ENCODE measurements at regions not wholly inside any gene's neighbourhood (a gene's known extent, or its start where the extent isn't known, plus 50 kb on each side); places are given as distances from the start of the nearest gene placed in this dataset.

DNA sequence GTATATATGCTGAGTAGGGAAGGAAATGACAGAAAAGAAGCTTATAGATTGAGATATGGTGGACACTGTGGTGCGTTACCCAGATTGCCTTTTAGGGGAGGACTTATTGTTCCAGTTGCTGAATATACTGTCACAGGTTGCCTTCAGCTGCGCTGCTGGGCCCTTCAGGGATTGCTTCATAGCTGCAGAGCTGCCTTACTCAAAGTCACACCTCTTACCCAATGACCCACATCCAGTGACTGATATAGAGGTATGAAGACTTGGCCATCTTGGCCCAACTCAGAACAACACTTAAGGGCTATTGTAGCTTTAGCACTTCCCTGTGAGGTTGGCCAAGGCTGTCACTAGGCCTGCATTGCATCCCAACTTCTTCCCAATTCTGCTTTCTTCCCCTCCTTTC, 63.4 kb upstream of the TMEM164 start:
- Mint-ChIP-seq H3K4me1 (peaks cover 2% of the 10 kb centered on the region), H3K4me3 (no peak overlapping the region), H3K27ac (no peak overlapping the region), H3K36me3 (ENCODE audit: low read depth) (no peaks in the 10 kb centered on the region), H3K9me3 (no peaks in the 10 kb centered on the region), H3K27me3 (ENCODE audit: low read depth) (no peaks in the 10 kb centered on the region)
- no peak for TF ChIP-seq CTCF (IDR thresholded peaks at IDR 0.05; ENCODE audit: unreplicated experiment in 3 of 3)

- H3K36me3 Mint-ChIP-seq (ENCODE audit: low read depth) = no peaks in the 10 kb centered on the region
- no peaks in the 10 kb centered on the region for H3K9me3 Mint-ChIP-seq
- no peak overlapping the region for H3K4me3 Mint-ChIP-seq
- no peaks in the 10 kb centered on the region for H3K4me1 Mint-ChIP-seq
- H3K27ac Mint-ChIP-seq = no peak overlapping the region
- H3K27me3 Mint-ChIP-seq (ENCODE audit: low read depth) = no peaks in the 10 kb centered on the region
- no peak for TF ChIP-seq CTCF (IDR thresholded peaks at IDR 0.05; ENCODE audit: unreplicated experiment in 3 of 3)
These were observed 62.5 kb upstream of the TMEM164 start for GRCh38 chrX:109940411-109940810.

DNA sequence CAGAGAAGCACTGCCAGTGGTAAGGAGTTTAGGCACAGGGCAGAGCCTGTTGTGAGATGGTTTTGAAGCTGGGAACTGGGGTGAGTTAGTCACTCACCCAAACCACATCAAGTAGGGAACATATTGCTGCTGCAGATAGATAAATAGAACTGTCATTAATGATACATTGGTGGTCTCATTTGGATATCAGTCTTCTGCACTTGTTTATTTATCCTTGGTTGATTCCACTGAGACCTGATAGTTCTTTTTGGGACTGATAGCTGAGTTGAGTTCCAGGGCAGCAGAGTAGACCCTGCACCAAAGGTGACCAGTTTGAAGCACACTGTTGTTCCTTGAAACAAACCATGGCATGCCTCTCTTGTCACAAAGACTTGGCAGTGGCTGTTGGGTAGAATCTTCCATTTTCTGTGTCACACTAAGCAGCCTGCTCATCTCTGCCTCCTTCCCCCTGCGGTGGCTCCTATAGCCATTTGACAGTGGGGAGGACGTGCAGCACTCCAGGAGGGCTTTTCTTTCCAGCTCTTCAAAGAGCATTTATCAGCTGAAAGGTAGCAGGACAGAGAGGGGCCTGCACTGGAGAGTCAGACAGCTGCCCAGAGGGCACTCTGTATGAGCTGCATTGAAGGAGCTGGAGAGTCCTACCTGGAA, 59.7 kb upstream of the TMEM164 start:
- TF ChIP-seq CTCF (IDR thresholded peaks at IDR 0.05; ENCODE audit: unreplicated experiment in 3 of 3) = no peak
- no peaks in the 10 kb centered on the region for H3K4me1 Mint-ChIP-seq
- H3K4me3 Mint-ChIP-seq = no peak overlapping the region

GRCh38 chrX:109943740-109944092, 59.2 kb upstream of the TMEM164 start:
- no peaks in the 10 kb centered on the region for H3K36me3 Mint-ChIP-seq (ENCODE audit: low read depth)
- no peak overlapping the region for H3K27ac Mint-ChIP-seq
- no peaks in the 10 kb centered on the region for H3K27me3 Mint-ChIP-seq (ENCODE audit: low read depth)
- H3K4me1 Mint-ChIP-seq = no peaks in the 10 kb centered on the region
- TF ChIP-seq CTCF (IDR thresholded peaks at IDR 0.05; ENCODE audit: unreplicated experiment in 3 of 3) = no peak
- H3K9me3 Mint-ChIP-seq = no peaks in the 10 kb centered on the region
- no peak overlapping the region for H3K4me3 Mint-ChIP-seq

More for the DNA sequence above, 59.7 kb upstream of the TMEM164 start:
- Mint-ChIP-seq H3K27ac (no peak overlapping the region), H3K9me3 (no peaks in the 10 kb centered on the region), H3K36me3 (ENCODE audit: low read depth) (no peaks in the 10 kb centered on the region), H3K27me3 (ENCODE audit: low read depth) (no peaks in the 10 kb centered on the region)

DNA sequence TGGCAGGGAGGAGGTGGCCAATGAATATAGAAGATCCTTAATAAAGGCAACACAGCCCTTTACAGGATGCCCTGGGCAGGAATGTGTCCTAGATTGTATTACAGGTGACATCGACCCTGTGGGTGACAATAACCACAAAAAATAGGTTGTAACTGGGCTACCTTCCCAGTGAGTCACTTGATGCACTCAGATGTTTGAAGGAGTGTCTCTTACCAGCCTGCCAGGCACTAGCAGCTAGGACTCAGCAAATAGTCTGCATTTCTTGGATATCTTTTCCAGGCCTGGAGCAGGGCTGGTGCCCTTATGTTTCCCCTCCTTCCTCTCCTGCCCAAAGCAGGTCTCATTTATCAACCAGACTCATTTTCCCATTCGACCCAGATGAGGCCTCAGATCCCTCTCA, 50.9 kb upstream of the TMEM164 start:
- no peak for TF ChIP-seq CTCF (IDR thresholded peaks at IDR 0.05; ENCODE audit: unreplicated experiment in 3 of 3)
- no peaks in the 10 kb centered on the region for H3K36me3 Mint-ChIP-seq (ENCODE audit: low read depth)

More for the DNA sequence above, 50.9 kb upstream of the TMEM164 start:
- Mint-ChIP-seq H3K9me3 (no peaks in the 10 kb centered on the region), H3K27me3 (ENCODE audit: low read depth) (no peaks in the 10 kb centered on the region), H3K4me1 (peaks cover 26% of the 10 kb centered on the region), H3K4me3 (no peak overlapping the region), H3K27ac (no peak overlapping the region)

Data from nephron (organoid).